Skeletal muscle tissue (tissue), 3 donors: ENCODE measurements at regions not wholly inside any gene's neighbourhood (a gene's known extent, or its start where the extent isn't known, plus 50 kb on each side); places are given as distances from the start of the nearest gene placed in this dataset.
A peak's percentile ranks its signal among the peaks of the same experiment; 100 is the strongest.

ENCODE experiments used
- H3K27ac ChIP-seq: one replicate; pipeline ENCODE4 v1.7.0; 2013; ENCODE audit warnings: mild to moderate bottlenecking, low read depth, low read length, inconsistent platforms
- H3K27me3 ChIP-seq, 3 donors: one replicate each; pipeline ENCODE4 v1.7.0; 2013; ENCODE audit warnings: low read length in 3 of 3; ENCODE audit not compliant: control insufficient read depth in 3 of 3, insufficient read depth in 3 of 3
- H3K36me3 ChIP-seq, 3 donors: one replicate each; pipeline ENCODE4 v1.7.0; 2013; ENCODE audit warnings: low read length in 3 of 3; ENCODE audit not compliant: control insufficient read depth in 3 of 3, insufficient read depth in 3 of 3
- H3K4me1 ChIP-seq, 3 donors: one replicate each; pipeline ENCODE4 v1.7.0; 2013; ENCODE audit warnings: low read length in 3 of 3, mild to moderate bottlenecking in 3 of 3; ENCODE audit not compliant: control insufficient read depth in 3 of 3, insufficient read depth in 3 of 3
- H3K4me3 ChIP-seq, 3 donors: one replicate each; pipeline ENCODE4 v1.7.0; 2013; ENCODE audit warnings: low read length in 3 of 3
- H3K9ac ChIP-seq, 3 donors: one replicate each; pipeline ENCODE4 v1.7.0; 2013; ENCODE audit warnings: low read length in 3 of 3, mild to moderate bottlenecking in 3 of 3, moderate library complexity in 2 of 3, low read depth in 1 of 3
- H3K9me3 ChIP-seq, 3 donors: one replicate each; pipeline ENCODE4 v1.7.0; 2013; ENCODE audit warnings: low read length in 3 of 3; ENCODE audit not compliant: control insufficient read depth in 3 of 3
- donor health status: Osteomylitis.

- Histone ChIP-seq H3K4me1 (no peaks in the 10 kb centered on the region), H3K27me3 (no peaks in the 10 kb centered on the region), H3K9ac (no peak overlapping the region), H3K27ac (no peak overlapping the region), H3K9me3 (no peaks in the 10 kb centered on the region), H3K36me3 (no peaks in the 10 kb centered on the region), H3K4me3 (no peak overlapping the region)
Observed at GRCh38 chr5:158096835-158097234, 237.9 kb upstream of the CLINT1 start.

DNA sequence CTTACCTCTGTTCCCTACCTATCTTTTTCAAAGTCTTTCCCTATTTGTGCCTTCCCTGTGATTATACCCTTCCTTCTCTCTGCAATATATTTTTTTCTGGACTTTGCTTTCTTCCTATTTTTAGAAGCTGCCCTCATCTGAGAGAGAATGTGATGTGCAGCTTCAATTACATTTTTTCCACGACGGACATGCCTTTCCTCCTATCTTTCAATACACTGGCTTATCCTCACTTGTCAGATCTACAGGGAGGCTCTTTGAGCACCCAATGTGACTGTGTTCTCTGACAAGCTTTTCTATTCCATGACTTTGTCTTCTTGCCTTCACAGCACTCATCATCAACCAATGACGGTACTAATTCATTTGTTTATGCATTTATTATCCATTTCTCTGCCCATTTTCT is 227.9 kb upstream of the CLINT1 start:
- Histone ChIP-seq H3K27ac (no peak overlapping the region), H3K4me1 (peaks cover 0 to 6% (median 0%) of the 10 kb centered on the region in 3 donors), H3K36me3 (no peaks in the 10 kb centered on the region), H3K9me3 (no peaks in the 10 kb centered on the region), H3K9ac (no peak overlapping the region), H3K27me3 (peaks cover 0 to 4% (median 0%) of the 10 kb centered on the region in 3 donors), H3K4me3 (no peak overlapping the region)

DNA sequence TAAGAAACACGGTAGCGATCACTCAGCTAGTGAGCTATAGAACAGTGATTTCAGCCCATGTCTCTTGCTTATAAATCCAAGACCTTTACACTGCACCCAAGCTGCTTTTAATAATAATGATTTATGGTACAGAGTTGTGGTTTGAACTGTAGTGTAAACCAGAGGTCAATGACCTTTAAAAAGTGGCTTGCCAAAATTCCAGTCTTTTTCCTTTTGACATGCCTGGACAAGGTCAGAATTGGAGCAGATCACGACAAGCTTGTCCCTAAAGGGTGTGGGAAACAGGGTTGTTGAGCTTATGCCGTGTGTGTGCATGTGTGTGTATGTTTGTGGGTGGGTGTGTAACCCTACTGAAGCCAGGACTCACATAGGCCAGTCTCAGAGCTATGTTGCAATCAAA is 225.3 kb upstream of the CLINT1 start:
- Histone ChIP-seq H3K36me3 (no peaks in the 10 kb centered on the region), H3K27me3 (peaks cover 0 to 4% (median 0%) of the 10 kb centered on the region in 3 donors), H3K9ac (no peak overlapping the region), H3K9me3 (no peaks in the 10 kb centered on the region), H3K4me3 (no peak overlapping the region), H3K4me1 (peaks cover 0 to 6% (median 0%) of the 10 kb centered on the region in 3 donors), H3K27ac (no peak overlapping the region)

DNA sequence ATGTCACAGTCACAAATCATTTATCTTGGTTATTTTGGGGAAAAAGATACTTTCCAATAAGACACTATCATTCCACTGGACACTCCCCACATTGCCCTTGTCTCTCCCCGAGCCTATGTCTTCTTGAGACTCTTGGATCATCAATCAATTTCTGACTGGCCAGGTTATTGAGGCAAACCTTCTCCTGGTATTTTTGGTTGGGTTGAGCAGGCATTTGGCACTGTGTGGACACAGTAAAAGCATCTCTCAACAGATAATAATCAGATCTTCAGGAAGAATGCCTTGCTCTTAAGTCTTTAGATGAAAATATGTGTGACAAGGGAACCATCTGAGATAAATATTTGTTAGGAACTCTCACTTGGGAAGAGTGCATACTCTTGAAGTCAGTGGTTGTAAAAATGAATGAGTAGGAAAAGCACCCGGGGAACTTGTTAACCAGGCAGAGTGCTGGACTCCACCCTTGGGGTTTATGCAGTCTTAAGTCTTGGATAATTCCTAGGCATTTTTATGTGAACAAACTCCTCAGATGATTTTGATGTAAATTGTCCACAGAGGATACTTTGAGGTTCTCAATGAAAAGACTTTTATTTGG is 223.8 kb upstream of the CLINT1 start:
- H3K27me3 ChIP-seq = peaks cover 0 to 4% (median 0%) of the 10 kb centered on the region in 3 donors
- H3K36me3 ChIP-seq = no peaks in the 10 kb centered on the region
- peaks cover 0 to 6% (median 0%) of the 10 kb centered on the region in 3 donors for H3K4me1 ChIP-seq
- no peak overlapping the region for H3K4me3 ChIP-seq
- no peak overlapping the region for H3K27ac ChIP-seq
- H3K9me3 ChIP-seq = no peaks in the 10 kb centered on the region
- no peak overlapping the region for H3K9ac ChIP-seq

- Histone ChIP-seq H3K9ac (no peak overlapping the region), H3K36me3 (no peaks in the 10 kb centered on the region), H3K27me3 (peaks cover 0 to 4% (median 0%) of the 10 kb centered on the region in 3 donors), H3K9me3 (no peaks in the 10 kb centered on the region), H3K4me3 (no peak overlapping the region), H3K27ac (no peak overlapping the region), H3K4me1 (peaks cover 0 to 9% (median 0%) of the 10 kb centered on the region in 3 donors)
Observed at GRCh38 chr5:158080112-158080511, 221.2 kb upstream of the CLINT1 start.

DNA sequence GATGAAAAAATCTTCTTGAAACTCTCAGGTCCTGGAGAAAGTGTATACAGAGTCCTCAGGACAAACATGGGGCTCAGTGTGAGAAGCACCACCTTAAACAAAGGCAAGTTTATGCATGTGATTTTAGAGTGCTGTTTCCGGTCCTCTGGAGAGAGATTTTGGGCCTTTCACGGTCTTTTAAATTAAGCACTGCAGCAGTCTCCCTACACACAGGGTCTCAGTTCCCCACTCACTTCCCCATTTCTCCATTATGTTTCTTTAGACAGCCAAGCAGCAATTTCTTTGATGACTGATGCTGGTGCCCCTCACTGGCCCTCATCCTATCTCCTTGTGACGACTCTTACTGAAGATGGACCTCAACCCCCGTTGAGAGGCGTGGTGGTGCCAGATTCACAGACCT is 220.2 kb upstream of the CLINT1 start:
- Histone ChIP-seq H3K9ac (no peak overlapping the region), H3K4me3 (no peak overlapping the region), H3K36me3 (no peaks in the 10 kb centered on the region), H3K27ac (no peak overlapping the region), H3K4me1 (peaks cover 0 to 5% (median 0%) of the 10 kb centered on the region in 3 donors), H3K27me3 (peaks cover 0 to 4% (median 0%) of the 10 kb centered on the region in 3 donors), H3K9me3 (no peaks in the 10 kb centered on the region)

DNA sequence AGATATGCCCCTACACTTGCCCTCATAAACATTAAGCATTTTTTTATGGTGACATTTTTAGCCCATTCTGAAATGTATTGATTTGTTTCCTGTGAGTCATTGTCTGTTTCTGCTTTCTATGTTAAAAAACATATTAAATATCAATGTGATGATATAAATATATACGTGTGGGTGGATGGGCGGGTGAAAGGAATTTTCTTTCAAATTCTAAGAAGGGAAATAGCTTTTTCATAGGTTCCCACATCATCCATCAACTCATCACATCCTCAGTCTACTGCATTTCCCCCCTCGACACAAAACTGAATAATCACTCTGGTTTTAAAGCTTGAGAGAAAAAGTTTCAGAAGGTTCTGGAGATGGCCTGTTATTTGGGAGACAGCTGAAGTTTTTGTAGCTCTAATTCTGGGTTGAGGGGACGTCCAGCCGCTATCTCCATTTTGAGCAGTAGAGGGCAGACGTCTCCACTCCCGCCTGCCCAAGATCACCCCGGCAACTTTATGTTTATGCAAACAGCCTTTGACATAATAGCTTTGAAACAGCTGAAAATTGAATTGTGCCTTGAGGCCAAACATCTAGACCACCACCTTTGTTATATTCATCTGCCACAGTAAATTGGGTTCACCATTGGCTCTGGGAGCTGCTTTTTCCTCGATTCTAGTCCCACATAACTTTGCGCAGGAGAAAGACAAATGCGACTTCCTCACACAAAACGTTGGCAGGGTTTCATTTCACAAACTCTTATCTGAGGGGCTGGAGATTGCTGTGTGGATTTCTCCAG is 216.2 kb upstream of the CLINT1 start:
- Histone ChIP-seq H3K4me1 (peaks cover 0 to 3% (median 0%) of the 10 kb centered on the region in 3 donors), H3K4me3 (peak overlapping the region; percentile 13 to 52 (median 30)), H3K27me3 (no peaks in the 10 kb centered on the region), H3K36me3 (no peaks in the 10 kb centered on the region), H3K27ac (no peak overlapping the region), H3K9ac (peak overlapping the region in 1 of 3 donors; percentile 53), H3K9me3 (no peaks in the 10 kb centered on the region)

DNA sequence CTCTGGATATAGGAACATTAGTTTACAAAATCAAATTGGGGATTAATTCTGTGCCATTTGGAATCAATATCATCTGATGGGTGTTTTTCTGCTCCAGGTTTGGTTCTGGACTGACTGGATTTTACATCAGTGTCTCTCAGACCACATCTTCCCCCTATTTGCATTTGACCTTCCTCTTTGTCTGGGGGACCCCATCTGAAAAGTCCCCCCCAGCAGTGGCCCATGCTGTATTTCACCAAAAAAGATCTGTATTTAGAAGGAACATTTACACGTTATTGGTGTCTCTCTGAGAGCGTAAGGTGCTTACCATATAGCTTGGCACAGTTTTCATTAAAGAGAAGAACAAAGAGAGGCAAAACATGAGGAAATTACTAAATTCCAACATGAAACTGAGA is 215.6 kb upstream of the CLINT1 start:
- Histone ChIP-seq H3K36me3 (no peaks in the 10 kb centered on the region), H3K27me3 (no peaks in the 10 kb centered on the region), H3K9ac (no peak overlapping the region), H3K4me1 (peaks cover 0 to 3% (median 0%) of the 10 kb centered on the region in 3 donors), H3K27ac (no peak overlapping the region), H3K9me3 (no peaks in the 10 kb centered on the region), H3K4me3 (no peak overlapping the region)

DNA sequence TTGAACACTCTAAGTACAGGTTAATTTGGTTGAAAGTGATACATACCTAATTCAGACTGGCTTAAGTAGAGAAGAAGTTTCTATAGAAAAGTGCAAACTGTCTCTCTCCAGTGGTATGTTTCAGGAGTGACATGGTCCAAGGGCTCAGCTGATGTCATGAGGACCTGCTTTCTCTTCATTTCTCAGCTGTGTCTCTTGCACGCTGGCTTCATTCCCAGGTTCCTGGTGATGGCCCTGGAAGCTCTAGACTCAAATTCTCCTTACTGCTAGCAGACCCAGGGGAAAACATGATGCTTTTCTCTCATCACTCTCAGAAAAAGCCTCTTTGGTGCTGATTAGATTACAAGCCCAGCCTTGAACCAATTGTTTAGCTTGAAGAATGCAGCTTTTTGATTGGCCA is 211.9 kb upstream of the CLINT1 start:
- Histone ChIP-seq H3K4me1 (peaks cover 0 to 3% (median 0%) of the 10 kb centered on the region in 3 donors), H3K9me3 (no peaks in the 10 kb centered on the region), H3K36me3 (no peaks in the 10 kb centered on the region), H3K9ac (no peak overlapping the region), H3K27me3 (no peaks in the 10 kb centered on the region), H3K4me3 (no peak overlapping the region), H3K27ac (no peak overlapping the region)

GRCh38 chr5:158069838-158070237 is 210.9 kb upstream of the CLINT1 start:
- Histone ChIP-seq H3K27ac (no peak overlapping the region), H3K9me3 (no peaks in the 10 kb centered on the region), H3K4me3 (no peak overlapping the region), H3K36me3 (no peaks in the 10 kb centered on the region), H3K27me3 (no peaks in the 10 kb centered on the region), H3K4me1 (no peaks in the 10 kb centered on the region), H3K9ac (no peak overlapping the region)
